ENCODE measurements at regions not wholly inside any gene's neighbourhood (a gene's known extent, or its start where the extent isn't known, plus 50 kb on each side); places are given as distances from the start of the nearest gene placed in this dataset.

GRCh38 chr6:128659878-128660622, 139.7 kb upstream of the PTPRK start:
- Histone ChIP-seq H3K4me1 (ENCODE audit: control insufficient read depth, insufficient read depth, low read length) (no peaks in the 10 kb centered on the region), H3K9me3 (ENCODE audit: control insufficient read depth, insufficient read depth, low read depth, low read length) (no peaks in the 10 kb centered on the region), H3K27me3 (ENCODE audit: control insufficient read depth, insufficient read depth, low read length) (no peaks in the 10 kb centered on the region), H3K27ac (ENCODE audit: low read length) (no peak overlapping the region), H3K4me3 (ENCODE audit: low read depth in 2 of 2, low read length in 2 of 2) (no peak overlapping the region), H3K36me3 (ENCODE audit: control insufficient read depth, insufficient read depth, low read length) (no peaks in the 10 kb centered on the region)
- ChIA-PET POLR2A (no interaction called here), CTCF (no interaction called here)
- intact Hi-C loops (cut with micrococcal nuclease; ENCODE audit: unreplicated experiment) (no loop called here), in situ Hi-C loops (cut with HindIII; ENCODE audit: low pct_unique_long_range_greater_than_20kb, low sequenced_read_pairs) (no loop called here)
- ATAC-seq = 0 out of 2 replicates have a peak, but pooled peaks have one; percentile 56
- TF ChIP-seq SIN3A (IDR thresholded peaks at IDR 0.05; ENCODE audit: borderline replicate concordance, insufficient read depth, low read depth, low read length) = no peak
- TF ChIP-seq REST (IDR thresholded peaks at IDR 0.05; ENCODE audit: insufficient read depth in 1 of 2, low read depth in 2 of 2, low read length in 1 of 2) = no peak
- no peak for TF ChIP-seq TCF7L2 (IDR thresholded peaks at IDR 0.05; ENCODE audit: low read depth, low read length)
- no peak for TF ChIP-seq POLR2AphosphoS5 (IDR thresholded peaks at IDR 0.05; ENCODE audit: low read depth, low read length)
- TF ChIP-seq CTCF (IDR thresholded peaks at IDR 0.05) = no peak
- DNase-seq (ENCODE audit: low read depth, low spot score) = no peak
- no TSS peak for BruUV-seq (replicated peaks)

GRCh38 chr6:128659276-128659675, 138.9 kb upstream of the PTPRK start:
- CTCF ChIA-PET = no interaction called here
- H3K4me1 ChIP-seq (ENCODE audit: control insufficient read depth, insufficient read depth, low read length) = no peaks in the 10 kb centered on the region
- H3K27ac ChIP-seq (ENCODE audit: low read length) = no peak overlapping the region
- POLR2A ChIA-PET = interaction anchor here (1.0 kb wide), 1 partner anchor 21 kb away, joined by 4 read pairs; no protein-coding TSS in a partner anchor
- no peaks in the 10 kb centered on the region for H3K27me3 ChIP-seq (ENCODE audit: control insufficient read depth, insufficient read depth, low read length)
- no peak for TF ChIP-seq SIN3A (IDR thresholded peaks at IDR 0.05; ENCODE audit: borderline replicate concordance, insufficient read depth, low read depth, low read length)
- no peak for TF ChIP-seq POLR2AphosphoS5 (IDR thresholded peaks at IDR 0.05; ENCODE audit: low read depth, low read length)
- TF ChIP-seq CTCF (IDR thresholded peaks at IDR 0.05) = no peak
- no peak for TF ChIP-seq REST (IDR thresholded peaks at IDR 0.05; ENCODE audit: insufficient read depth in 1 of 2, low read depth in 2 of 2, low read length in 1 of 2)
- TF ChIP-seq TCF7L2 (IDR thresholded peaks at IDR 0.05; ENCODE audit: low read depth, low read length) = no peak
- ATAC-seq (no peak), DNase-seq (ENCODE audit: low read depth, low spot score) (no peak)
- in situ Hi-C loops (cut with HindIII; ENCODE audit: low pct_unique_long_range_greater_than_20kb, low sequenced_read_pairs) = no loop called here
- intact Hi-C loops (cut with micrococcal nuclease; ENCODE audit: unreplicated experiment) = no loop called here
- H3K36me3 ChIP-seq (ENCODE audit: control insufficient read depth, insufficient read depth, low read length) = no peaks in the 10 kb centered on the region
- BruUV-seq (replicated peaks) = no TSS peak
- H3K4me3 ChIP-seq (ENCODE audit: low read depth in 2 of 2, low read length in 2 of 2) = no peak overlapping the region
- H3K9me3 ChIP-seq (ENCODE audit: control insufficient read depth, insufficient read depth, low read depth, low read length) = no peaks in the 10 kb centered on the region

Data from Panc1 (cell line).